ENCODE measurements at regions not wholly inside any gene's neighbourhood (a gene's known extent, or its start where the extent isn't known, plus 50 kb on each side); places are given as distances from the start of the nearest gene placed in this dataset.

- no peak overlapping the region for H3K27ac ChIP-seq
- CTCF ChIA-PET, result no interaction called here
- DNase-seq (ENCODE audit: low spot score), result no peak
- POLR2A ChIA-PET (ENCODE audit: low non-redundant PET), result no interaction called here
- TF ChIP-seq, protein P1, sequence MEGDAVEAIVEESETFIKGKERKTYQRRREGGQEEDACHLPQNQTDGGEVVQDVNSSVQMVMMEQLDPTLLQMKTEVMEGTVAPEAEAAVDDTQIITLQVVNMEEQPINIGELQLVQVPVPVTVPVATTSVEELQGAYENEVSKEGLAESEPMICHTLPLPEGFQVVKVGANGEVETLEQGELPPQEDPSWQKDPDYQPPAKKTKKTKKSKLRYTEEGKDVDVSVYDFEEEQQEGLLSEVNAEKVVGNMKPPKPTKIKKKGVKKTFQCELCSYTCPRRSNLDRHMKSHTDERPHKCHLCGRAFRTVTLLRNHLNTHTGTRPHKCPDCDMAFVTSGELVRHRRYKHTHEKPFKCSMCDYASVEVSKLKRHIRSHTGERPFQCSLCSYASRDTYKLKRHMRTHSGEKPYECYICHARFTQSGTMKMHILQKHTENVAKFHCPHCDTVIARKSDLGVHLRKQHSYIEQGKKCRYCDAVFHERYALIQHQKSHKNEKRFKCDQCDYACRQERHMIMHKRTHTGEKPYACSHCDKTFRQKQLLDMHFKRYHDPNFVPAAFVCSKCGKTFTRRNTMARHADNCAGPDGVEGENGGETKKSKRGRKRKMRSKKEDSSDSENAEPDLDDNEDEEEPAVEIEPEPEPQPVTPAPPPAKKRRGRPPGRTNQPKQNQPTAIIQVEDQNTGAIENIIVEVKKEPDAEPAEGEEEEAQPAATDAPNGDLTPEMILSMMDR (conservative IDR thresholded peaks at IDR 0.05; ENCODE audit: low read depth), result no peak
These were observed 284.8 kb downstream of the C7orf25 start for GRCh38 chr7:42627101-42627500.

DNA sequence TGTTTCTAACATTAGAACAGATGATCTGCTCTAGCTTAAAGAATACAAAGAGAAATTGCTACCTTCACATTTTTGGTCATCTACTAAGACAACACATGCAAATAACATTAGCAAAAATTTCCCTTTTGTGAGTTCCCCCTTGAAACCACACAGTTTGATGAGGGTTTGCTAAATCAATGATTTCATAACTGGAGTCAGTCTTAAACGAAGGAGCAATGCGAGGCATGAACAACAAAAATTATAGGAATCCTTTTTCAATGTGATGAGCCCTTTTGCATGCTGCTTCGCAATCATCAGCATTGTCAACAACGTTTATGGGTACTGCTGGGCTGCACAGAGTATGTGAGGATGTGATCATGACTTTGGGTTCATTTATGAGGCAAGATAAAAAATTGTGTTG is 286.4 kb downstream of the C7orf25 start:
- TF ChIP-seq, protein P1 (conservative IDR thresholded peaks at IDR 0.05; ENCODE audit: low read depth), result no peak
- POLR2A ChIA-PET (ENCODE audit: low non-redundant PET), result no interaction called here
- CTCF ChIA-PET, result no interaction called here
- no peak for DNase-seq (ENCODE audit: low spot score)
- H3K27ac ChIP-seq, result no peak overlapping the region

- H3K27ac ChIP-seq, result no peak overlapping the region
- CTCF ChIA-PET, result no interaction called here
- no peak for DNase-seq (ENCODE audit: low spot score)
- TF ChIP-seq, protein P1 (conservative IDR thresholded peaks at IDR 0.05; ENCODE audit: low read depth), result no peak
- POLR2A ChIA-PET (ENCODE audit: low non-redundant PET), result no interaction called here
These were observed 287.4 kb downstream of the C7orf25 start for GRCh38 chr7:42624471-42624870.

DNA sequence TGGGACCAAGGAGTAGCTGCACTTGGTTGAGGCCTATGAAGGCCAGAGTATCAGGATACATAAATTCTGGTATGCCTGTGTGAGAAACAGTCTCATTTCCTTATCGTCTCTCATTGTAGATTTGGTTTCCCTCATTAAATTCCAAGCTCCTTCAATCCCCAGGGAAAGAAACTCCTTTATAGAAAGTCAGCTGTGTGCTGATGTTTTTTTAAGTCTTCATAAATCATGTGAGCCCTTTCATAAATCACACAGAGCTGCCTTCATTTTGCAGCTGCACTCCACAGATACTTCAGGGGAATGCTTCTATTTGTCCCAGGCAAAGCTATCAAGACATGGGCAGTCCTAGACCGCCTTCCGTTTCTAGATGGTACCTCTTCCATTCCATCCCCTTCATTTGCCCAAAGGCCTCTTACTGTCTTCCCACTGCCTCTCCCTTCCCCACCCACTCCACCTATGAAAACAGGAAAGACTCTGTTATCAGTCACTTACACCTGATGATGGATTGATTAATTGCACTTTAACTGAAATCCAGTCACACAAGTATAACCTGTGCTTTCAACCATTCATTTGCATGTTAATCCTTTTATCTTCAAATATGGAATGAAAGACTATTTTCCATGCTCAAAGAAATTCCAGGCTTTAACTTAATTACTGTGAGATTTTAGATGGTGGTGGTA is 290.2 kb downstream of the C7orf25 start:
- no peak overlapping the region for H3K27ac ChIP-seq
- no peak for DNase-seq (ENCODE audit: low spot score)
- ChIA-PET CTCF (no interaction called here), POLR2A (ENCODE audit: low non-redundant PET) (no interaction called here)
- TF ChIP-seq, protein P1 (conservative IDR thresholded peaks at IDR 0.05; ENCODE audit: low read depth), result no peak

GRCh38 chr7:42618651-42619360 is 293.1 kb downstream of the C7orf25 start:
- ChIA-PET POLR2A (ENCODE audit: low non-redundant PET) (no interaction called here), CTCF (interaction anchor here (0.6 to 1.0 kb wide), 2 partner anchors 215 to 663 kb away, joined by 3 read pairs; no protein-coding TSS in a partner anchor)
- TF ChIP-seq, protein P1 (conservative IDR thresholded peaks at IDR 0.05; ENCODE audit: low read depth), result no peak
- no peak for DNase-seq (ENCODE audit: low spot score)
- H3K27ac ChIP-seq, result no peak overlapping the region

- ChIA-PET POLR2A (ENCODE audit: low non-redundant PET) (no interaction called here), CTCF (interaction anchor here (0.6 to 1.0 kb wide), 3 partner anchors 212 to 336 kb away, joined by 3 to 4 read pairs (median 4); no protein-coding TSS in a partner anchor)
- no peak for DNase-seq (ENCODE audit: low spot score)
- no peak overlapping the region for H3K27ac ChIP-seq
- TF ChIP-seq, protein P1 (conservative IDR thresholded peaks at IDR 0.05; ENCODE audit: low read depth), result no peak
These were observed 293.9 kb downstream of the C7orf25 start for GRCh38 chr7:42617806-42618457.

Measured in RWPE1 (cell line).